CD4-positive, alpha-beta T cell treated with Interleukin-4 for 1 hour (primary cell): ENCODE measurements at regions not wholly inside any gene's neighbourhood (a gene's known extent, or its start where the extent isn't known, plus 50 kb on each side); places are given as distances from the start of the nearest gene placed in this dataset.
A peak's percentile ranks its signal among the peaks of the same experiment; 100 is the strongest.
"Not testable (repeated sequence)": the region's sequence is repeated elsewhere in the genome, so short reads cannot be mapped to it uniquely, and the experiment has no call there.

Experiments
- DNase-seq, 2 donors: peaks; one replicate each; pipeline ENCODE4 v3.0.0-alpha.2; 2020 to 2022

DNA sequence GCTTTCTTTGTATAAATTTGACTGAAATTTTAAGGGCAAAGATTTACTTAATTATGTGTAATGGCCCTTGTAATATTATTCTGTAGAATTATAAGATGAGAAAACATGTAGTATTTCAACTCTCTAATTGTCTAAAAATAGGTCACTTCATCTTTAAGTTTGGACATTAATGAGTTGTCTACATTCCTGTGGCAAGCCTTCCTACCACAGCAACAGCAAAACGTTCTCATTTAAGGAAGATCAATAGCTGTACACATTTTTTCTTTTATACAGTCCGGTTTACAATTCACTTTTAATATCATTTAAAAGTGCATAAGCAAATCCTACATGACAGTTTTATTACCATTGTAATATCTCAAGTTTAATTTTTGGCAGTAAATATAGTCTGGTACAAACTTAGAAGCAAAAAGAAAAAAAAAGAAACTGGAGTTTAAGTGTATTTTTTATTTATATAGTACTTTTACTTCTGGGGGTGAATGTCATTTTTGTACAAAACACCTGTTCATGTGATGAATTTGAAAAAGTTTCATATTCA is 501.8 kb downstream of the ZPLD1 start:
- no peak for DNase-seq

DNA sequence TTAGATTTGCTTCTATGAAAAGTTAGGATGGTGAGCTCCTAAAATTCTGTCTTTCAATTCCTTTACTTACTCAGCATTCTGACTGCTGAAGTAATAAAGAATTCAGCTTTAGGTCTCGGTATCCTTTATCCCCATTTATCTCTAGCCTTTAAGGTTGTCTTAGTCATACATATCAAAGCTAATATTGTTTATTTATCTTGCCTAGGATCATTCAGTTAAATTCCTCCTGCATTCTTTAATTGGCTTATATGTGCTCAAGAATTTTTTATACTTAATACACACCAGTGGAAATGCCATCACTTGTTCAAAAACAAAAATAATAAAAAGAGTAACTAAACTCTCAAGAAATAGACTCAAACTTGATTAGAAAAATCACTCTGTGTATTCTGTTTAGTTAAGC is 507.0 kb downstream of the ZPLD1 start:
- no peak for DNase-seq

DNA sequence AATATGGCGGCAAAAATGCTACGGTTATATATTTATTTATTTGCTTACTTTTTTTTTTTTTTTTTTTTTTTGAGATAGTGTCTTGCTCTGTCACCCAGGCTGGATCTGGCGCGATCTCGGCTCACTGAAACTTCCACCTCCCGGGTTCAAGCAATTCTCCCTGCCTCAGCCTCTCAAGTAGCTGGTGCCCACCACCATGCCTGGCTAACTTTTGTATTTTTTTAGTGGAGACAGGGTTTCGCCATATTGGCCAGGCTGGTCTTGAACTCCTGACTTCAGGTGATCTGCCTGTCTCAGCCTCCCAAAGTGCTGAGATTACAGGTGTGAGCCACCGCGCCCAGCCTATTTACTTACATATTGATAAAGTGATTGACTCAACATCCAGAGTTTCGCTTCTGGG is 511.6 kb downstream of the ZPLD1 start:
- not testable (repeated sequence) for DNase-seq

DNA sequence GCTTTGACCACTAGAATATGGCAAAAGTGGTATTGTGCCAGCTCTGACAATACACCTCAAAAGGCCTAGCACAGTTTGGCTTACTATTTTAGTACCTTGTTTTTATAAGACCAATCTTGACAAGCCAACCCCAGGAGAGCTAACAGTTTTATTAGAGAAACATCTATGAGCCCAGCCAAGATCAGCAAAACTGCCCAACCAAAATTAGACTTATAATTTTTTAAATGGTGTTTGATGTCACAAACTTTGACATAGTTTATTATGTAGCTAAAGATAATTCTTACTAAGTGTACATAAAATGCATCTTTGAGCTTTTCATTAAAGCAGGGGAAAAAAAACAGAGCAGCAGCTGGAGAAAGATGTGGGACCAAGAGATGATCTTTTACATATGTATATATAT is 537.5 kb downstream of the ZPLD1 start:
- no peak for DNase-seq

DNA sequence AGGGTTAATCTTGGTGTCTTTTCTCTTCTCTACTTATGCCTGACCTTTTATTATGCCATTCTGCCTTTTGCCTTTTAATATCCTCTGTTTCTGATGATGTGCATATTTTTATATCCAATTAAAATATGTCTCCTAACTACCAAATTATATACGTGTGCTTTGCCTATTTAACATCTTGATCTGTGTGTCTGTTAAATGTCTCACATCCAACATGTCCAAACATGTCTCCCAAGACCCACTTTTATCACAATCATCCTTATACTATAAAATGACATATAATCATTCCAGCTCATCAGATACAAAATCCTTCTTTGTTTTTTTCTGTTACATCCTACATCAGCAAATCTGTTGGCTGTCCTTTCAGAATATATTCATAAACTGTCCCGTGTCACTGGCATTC is 539.5 kb downstream of the ZPLD1 start:
- no peak for DNase-seq

DNA sequence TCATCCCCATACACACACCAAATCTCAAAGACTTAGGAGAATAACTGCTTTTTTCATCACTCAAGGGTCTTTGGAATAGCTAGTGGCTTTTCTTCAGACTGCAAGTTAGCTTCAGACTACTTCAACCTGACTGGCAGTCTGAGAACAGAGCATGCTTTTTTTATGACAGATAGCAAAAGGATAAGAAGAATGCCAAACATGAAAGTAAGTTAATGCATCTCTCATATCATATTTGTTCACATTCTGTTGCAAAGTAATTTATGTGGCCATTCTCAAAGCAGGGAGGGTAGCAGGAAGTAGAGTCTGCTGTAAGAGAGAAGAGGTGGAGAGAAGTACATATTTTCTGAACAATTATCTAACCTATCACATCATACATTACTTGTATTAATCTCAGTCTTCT is 544.4 kb downstream of the ZPLD1 start:
- DNase-seq = no peak

DNA sequence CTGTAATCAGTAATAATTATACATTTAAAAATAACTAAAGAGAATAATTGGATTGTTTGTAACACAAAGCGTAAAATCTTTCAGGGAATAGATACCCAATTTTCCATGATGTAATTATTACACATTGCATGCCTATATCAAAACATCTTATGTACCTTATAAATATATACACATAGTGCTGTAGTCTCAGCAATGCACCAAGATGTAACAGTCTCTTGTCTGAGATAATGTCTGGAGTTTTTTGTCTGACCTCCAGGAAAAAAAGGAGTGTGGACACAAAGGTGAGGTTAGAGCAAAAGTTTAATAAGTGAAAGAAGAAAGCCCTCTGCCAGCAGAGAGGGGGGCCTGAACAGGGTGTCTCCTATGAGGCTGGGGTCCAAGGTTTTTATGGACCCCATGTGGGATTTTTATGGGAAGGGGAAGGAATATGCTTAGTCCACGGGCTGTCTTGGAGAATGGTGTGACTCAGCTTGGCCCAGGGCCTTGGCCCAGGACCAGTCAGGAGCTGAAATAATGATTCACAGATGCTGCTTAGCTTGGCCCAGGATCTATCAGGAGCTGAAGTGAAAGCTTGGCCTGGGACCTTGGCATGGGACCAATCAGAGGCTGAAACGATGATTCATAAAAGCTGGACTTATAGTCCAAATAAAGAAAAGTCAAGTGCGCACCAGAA is 545.0 kb downstream of the ZPLD1 start:
- DNase-seq = no peak

DNA sequence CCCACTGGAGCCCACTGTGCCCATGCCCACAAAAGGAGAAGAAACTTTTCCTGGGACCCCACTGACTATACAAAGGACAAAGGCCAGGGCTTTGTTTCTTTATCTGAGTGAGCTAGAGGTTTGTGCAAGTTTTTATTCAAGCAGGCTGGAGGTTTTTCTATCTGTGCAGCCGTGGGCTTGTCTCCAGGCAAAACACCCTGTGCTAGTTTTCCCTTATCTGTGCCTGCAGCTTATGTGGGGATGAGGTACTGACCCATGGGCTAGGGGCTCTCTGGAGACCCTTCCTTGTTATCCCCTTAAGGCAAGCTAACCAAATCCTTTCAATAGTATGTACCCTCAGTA is 545.5 kb downstream of the ZPLD1 start:
- DNase-seq = no peak

DNA sequence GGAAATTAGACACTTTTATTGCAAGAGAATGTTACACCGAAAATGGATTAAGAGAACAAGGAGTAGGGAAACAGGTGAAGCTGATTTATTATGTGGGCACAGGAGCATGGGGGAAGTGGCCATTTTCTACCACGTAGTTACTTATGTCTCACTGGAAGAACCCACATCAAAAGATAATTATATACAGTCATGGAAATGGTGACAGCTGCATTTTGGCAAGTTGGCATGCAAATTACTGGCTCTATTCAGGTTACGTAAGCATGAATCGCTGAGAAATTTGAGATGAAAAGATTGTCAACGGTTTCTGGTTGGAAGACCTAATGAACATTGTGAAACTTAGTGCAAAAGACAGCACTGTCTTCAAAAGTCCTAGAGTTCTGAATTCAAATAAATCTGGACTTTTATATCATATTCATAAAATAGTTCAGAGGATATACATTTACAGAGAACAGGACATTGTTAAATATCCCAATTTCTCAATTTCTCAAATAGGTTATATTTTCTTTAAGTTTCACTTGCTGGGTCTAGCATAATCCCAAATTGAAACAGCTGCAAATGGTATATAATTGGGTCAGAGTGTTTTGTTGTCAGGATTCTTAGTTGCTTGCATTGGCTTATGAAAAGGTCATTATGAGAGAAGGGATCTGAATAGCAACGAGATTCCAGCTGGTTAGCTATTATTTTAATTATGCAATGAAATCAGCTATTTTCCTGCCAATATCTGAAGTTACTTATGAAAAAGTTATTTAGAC is 567.8 kb downstream of the ZPLD1 start:
- no peak for DNase-seq

DNA sequence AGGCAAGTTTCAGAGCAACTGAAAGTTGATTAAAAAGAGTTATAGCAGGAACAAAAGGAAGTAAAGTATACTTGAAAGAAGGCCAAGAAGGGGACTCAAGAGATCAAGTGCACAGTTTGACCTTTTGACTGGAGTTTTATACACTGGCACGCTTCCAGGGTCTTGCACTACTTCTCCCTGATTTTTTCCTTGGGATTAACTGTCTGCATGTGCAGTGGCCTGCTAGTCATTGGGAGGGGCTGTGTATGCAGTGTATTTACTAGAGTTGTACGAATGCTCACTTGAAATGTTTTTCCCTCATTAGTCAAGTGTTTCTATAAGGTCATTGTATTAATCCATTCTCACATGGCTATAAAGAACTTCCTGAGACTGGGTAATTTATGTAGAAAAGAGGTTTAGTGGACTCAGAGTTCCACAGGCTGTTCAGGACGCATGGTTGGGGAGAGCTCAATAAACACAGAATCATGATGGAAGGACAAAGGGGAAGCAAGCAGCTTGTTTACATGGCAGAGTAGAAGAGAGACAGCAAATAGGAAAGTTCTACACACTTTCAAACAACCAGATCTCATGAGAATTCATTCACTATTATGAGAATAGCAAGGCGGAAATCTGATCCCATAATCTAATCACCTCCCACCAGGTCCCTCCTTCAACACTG is 571.8 kb downstream of the ZPLD1 start:
- DNase-seq = no peak

DNA sequence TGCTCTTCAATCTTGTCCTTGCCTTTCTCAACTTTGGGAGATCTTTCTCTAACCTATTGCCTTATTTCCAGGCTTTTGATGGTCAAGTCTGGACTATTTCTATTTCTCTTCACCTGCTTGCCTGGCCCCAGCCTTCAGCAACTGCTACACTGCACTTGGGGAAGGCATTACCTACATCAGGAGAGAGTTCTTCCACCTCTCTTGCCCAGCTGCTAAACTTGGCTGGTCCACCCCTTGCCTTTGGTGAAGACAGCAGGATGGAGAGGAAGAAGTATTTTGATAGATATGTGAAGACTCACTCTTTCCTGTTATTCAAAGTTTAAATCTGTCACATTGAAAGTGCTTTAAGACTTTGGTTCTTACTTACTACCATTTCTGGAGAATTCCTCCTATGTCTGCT is 574.8 kb downstream of the ZPLD1 start:
- DNase-seq = no peak

DNA sequence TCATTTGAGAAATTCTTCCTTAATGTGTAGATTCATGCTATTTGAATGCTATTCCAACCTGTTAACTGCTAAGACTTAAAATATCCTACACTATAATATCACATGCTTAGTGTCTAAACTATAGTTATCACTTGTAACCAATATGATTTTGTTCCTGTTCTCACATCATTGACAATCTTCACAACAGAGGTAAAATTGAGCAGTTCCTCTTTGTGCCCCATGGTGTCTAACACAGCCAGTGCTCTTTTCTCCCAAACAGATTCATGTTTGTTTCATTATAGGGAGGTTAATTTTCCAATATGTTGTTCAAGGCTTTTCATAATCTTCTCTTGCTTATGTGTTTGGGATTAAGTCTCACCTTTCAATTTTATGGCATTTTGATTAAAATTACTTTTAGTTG is 591.1 kb downstream of the ZPLD1 start:
- no peak for DNase-seq

DNA sequence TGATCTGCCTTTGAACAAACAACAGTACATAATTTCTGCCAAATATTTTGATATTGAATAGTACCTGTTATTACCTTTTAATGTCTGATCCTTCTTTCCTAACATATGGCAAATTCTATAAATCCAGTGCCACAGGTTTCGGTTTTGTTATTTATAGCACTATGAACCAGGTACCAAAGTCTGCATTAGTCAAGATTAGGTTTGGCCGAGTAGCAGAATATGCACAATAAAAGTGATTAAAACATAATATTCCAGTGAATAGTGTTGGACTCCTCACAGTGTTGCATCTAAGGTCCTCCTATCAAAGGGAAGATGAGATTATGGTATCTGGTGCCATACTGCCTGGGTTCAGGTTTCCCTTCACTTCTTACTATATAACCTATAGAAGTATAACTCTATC is 599.0 kb downstream of the ZPLD1 start:
- no peak for DNase-seq

DNA sequence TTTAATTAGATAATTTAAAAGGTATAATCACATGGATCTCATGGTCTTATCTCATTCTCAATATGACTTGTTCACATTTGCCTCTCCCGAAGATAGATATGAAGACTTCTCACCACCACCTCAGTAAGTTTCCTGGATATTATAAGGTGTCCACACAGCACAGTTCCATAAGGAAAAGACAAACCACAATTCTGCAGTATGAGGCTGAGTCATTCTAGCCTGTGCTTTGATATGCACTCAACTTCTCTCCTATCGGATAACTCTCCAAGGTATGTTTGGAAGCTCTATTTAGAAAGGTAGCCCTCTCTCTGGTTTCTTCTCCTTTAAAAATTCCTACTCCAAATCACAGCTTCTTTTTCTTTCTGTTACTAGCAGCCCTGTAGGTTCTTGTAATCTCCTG is 612.8 kb downstream of the ZPLD1 start:
- no peak for DNase-seq

DNA sequence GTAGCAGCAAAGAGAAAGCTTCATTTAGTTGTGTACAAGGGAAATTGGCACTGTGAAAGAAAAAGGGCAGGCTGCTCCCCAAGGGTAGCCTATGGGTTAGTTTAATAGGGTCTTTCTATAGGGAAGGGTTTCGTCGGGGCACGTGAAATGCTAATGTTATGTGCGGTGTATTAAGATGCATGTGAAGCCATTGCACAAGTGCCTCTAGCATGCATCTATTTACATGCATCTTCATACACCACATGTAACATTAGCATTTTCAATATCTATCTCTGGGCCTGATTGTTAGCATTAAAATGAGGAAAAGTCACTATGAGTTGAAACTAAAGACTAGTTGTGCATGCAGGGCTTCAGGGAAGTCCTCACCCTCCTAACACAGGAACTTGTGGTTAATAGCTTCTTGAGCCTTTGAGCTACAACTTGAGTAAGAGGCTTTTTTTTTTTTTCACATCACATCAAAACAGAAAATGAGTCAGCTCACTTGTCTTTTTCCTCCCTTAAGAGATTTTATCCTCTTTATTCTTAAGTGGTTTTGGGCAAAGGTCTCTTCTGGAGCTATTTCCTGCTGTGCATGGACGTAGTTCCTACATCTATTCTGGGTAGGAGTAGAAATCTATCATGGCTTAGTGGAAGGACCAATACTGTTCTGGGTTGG is 613.4 kb downstream of the ZPLD1 start:
- no peak for DNase-seq

DNA sequence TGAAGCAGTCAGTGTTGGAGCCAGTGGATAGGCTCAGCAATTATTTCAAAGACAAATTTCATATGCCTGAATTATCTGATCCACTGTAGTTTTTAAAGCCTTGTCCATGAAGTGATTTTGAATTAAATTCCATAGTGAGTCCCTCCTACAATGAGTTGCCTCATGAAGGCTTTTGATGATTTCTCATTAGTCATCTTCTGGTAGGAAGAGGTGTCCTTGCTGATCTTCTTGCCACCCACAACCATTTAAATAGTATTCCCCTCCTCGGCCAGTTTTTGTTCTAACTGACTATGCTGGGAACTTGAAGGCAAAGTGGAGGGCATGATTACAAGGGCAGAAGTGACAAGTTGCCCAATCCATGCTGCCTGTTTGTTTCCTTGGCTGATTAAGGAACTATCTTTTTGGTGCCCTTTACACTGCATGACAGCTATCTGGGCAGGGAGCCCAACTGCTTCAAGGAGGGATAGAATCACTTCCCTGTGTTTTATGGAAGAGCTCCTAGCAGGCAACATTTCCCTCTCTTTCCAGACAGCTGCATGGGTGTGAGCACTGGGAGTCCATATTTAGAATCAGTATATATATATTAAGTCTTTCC is 617.5 kb downstream of the ZPLD1 start:
- peak in 1 of 2 donors; percentile 23 for DNase-seq

DNA sequence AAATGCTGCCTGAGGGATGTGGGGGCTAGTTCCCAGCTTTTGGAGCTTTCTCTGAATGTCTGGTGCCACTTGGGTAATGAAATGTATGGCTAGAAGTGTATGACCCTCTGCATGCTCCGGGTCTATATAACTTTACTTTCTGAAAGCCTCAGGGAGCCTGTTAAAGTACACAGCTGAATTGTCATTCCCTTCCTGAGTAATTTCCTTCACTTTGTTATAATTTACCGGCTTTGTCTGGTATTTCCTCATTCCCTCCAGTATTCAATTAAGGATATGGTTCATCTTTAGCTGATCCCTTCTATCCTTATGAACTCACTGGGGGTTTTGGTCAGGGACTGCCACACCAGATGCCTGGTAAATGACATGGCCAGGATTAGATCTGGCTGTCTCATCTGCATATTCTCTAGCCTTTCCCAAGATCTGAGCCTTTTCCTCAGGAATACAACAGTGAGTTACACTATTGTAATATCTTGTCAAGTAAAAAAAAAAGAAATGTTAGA is 620.3 kb downstream of the ZPLD1 start:
- DNase-seq = no peak

DNA sequence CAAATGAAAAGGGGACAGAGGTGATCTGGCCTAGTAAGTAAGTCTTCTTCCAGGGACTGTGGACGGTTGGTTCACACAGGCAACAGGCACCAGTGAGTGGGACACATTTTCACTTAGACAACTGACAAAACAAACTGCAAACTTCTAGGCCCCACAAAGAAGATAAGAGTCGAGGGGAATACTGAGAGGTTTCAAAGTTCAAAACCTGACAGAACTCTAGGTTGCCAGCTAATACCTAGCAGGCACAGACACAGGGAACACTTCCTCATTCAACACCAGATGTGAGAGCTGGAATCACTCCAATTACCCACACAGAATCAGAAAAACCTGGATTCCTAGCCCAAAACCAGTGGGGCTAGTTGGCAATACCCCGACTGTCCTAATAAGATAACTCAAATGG is 621.7 kb downstream of the ZPLD1 start:
- no peak for DNase-seq

DNA sequence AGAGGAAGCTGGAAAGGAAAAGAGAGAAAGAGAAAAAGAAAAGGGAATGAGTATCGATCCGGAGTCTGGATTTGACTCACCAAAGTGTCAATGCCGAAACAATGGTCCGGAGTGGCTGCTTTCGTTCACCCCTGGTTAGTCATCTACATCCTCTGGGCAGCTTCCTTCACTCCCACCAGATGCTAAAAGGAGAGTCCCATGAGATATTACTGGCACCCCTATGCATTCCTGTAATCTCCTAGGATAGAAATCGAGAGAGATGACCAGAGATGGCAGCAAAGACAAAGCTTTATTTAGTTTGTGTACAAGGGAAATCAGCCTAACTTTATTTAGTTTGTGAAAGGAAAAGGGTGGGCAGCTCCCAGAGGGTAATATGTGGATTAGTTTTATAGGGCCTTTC is 622.2 kb downstream of the ZPLD1 start:
- no peak for DNase-seq

DNA sequence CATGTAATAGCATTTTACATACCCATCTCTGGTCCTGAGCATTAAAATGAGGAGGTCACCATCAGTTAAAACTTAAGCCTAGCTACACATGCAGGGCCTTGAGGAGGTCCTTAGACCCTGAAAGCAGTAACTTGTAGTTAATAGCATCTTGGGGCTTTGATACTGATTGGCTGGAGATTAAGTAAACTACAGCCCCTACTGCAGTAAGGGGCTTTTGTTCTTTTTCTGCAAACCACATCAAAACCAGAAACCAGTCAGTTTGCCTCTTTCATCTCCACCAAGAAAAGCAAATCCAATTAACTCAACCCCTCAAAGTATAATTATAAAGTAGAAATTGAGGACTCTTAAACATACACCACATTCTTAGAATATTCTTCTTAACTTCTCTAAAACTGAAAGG is 622.7 kb downstream of the ZPLD1 start:
- DNase-seq = no peak

DNA sequence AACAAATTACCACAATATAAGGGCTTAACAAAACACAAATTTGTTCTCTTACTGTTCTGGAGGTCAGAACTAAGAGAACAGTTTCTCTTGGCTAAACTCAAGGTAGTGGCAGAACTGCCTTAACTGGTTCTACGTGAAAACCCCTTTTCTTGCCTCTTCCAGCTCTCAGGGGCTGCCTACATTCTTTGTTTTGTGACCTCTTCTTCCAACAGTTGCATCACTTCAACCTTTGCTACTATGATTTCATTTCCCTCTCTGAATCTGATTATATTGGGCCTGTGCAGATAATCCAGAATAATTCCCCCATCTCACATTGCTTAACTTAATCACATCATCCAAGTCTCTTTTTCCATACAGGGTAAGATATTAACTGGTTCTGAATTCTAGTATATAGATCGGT is 624.6 kb downstream of the ZPLD1 start:
- no peak for DNase-seq

DNA sequence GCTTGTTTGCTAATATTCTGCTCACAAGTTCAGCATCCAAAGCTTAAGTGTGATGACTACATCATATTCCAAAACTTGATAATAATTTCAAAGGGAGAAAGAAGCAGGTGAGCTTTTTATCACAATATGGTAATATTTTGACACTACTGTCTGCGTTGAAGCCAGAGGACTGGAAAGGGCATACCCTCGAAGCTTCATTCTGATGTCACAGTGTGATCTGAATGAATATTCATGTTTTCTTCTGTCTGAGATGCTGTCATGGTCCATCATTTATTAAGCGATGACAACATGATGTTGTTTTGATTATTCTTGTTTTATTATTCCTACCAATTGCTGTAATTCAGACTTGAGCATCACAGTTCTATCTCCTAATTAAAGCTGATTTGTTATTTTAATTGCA is 625.4 kb downstream of the ZPLD1 start:
- no peak for DNase-seq

DNA sequence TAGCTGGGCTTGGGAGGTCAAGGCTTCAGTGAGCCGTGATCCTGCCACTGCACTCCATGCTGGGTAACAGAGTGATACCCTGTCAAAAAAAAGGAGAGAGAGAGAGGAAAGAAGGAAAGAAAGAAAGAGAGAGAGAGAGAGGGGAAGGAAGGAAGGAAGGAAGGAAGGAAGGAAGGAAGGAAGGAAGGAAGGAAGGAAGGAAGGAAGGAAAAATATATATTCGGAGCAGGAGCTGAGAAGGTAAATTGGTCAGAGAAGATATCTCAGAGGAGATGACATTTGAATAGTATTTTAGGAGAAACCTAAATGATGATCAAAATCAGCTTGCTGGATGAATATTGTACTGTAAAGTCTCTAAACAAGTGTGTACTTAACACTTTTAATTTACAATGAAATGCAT is 633.1 kb downstream of the ZPLD1 start:
- DNase-seq = no peak
